Neural progenitor cell (in vitro differentiated cells): ENCODE measurements at regions not wholly inside any gene's neighbourhood (a gene's known extent, or its start where the extent isn't known, plus 50 kb on each side); places are given as distances from the start of the nearest gene placed in this dataset.

Experiments
- DNase-seq: peaks from one replicate; pipeline ENCODE4 v3.0.0-alpha.2; 2016; ENCODE audit warnings: low spot score
- H2AFZ ChIP-seq: fragments of 200-600 bp; sonication (generic); replicated peaks from 2 replicates; pipeline ENCODE4 v1.6.1; 2016; ENCODE audit warnings: antibody characterized with exemption
- H3F3A ChIP-seq: fragments of 200-600 bp; sonication (generic); 2 replicates; pipeline ENCODE4 v1.6.1; 2016; ENCODE audit warnings: antibody characterized with exemption, low read depth
- H3K27ac ChIP-seq: fragments of 200-600 bp; sonication (generic); 2 replicates; pipeline ENCODE4 v1.5.1; 2016; ENCODE audit warnings: mild to moderate bottlenecking
- H3K27me3 ChIP-seq: fragments of 200-600 bp; sonication (generic); 2 replicates; pipeline ENCODE4 v1.6.1; 2016; ENCODE audit warnings: mild to moderate bottlenecking, moderate library complexity
- H3K36me3 ChIP-seq: fragments of 200-600 bp; sonication (generic); 2 replicates; pipeline ENCODE4 v1.5.1; 2016
- H3K4me1 ChIP-seq: fragments of 200-600 bp; sonication (generic); 2 replicates; pipeline ENCODE4 v1.6.1; 2016; ENCODE audit warnings: mixed run types
- H3K4me2 ChIP-seq: fragments of 200-600 bp; sonication (generic); 2 replicates; pipeline ENCODE4 v1.6.1; 2016
- H3K4me3 ChIP-seq: fragments of 200-600 bp; sonication (generic); 2 replicates; pipeline ENCODE4 v1.5.1; 2016
- H3K79me2 ChIP-seq: fragments of 200-600 bp; sonication (generic); 2 replicates; pipeline ENCODE4 v1.6.1; 2016; ENCODE audit warnings: low read depth
- H3K9ac ChIP-seq: fragments of 200-600 bp; sonication (generic); 2 replicates; pipeline ENCODE4 v1.6.1; 2016
- H3K9me3 ChIP-seq: fragments of 200-600 bp; sonication (generic); 2 replicates; pipeline ENCODE4 v1.5.1; 2016; ENCODE audit warnings: low read depth
- H4K20me1 ChIP-seq: fragments of 200-600 bp; sonication (generic); 2 replicates; pipeline ENCODE4 v1.6.1; 2016; ENCODE audit warnings: low read depth
- H3K27ac Mint-ChIP-seq: 3 replicates; pipeline ENCODE4 v1.8.0; 2021; ENCODE audit warnings: mixed read lengths
- H3K27me3 Mint-ChIP-seq: 2 replicates; pipeline ENCODE4 v1.8.0; 2022; ENCODE audit warnings: low read depth, mild to moderate bottlenecking, inconsistent platforms, moderate library complexity, mixed read lengths; ENCODE audit not compliant: insufficient read depth
- H3K36me3 Mint-ChIP-seq: 3 replicates; pipeline ENCODE4 v1.8.0; 2021; ENCODE audit warnings: mixed read lengths
- H3K4me1 Mint-ChIP-seq: 3 replicates; pipeline ENCODE4 v1.8.0; 2021; ENCODE audit warnings: mixed read lengths
- H3K4me3 Mint-ChIP-seq: 3 replicates; pipeline ENCODE4 v1.8.0; 2021; ENCODE audit warnings: mild to moderate bottlenecking, moderate library complexity, mixed read lengths
- H3K9me3 Mint-ChIP-seq: 3 replicates; pipeline ENCODE4 v1.8.0; 2020; ENCODE audit warnings: mixed read lengths
- CTCF ChIP-seq: fragments of 200-600 bp; sonication (generic); IDR thresholded peaks from 2 replicates; pipeline ENCODE4 v1.5.1; 2017; ENCODE audit warnings: antibody characterized with exemption, mild to moderate bottlenecking
- EZH2 ChIP-seq: fragments of 200-600 bp; sonication (generic); IDR thresholded peaks from 2 replicates; pipeline ENCODE4 v1.6.1; 2017; ENCODE audit warnings: antibody characterized with exemption, mild to moderate bottlenecking, moderate library complexity
- EZH2phosphoT487 ChIP-seq: fragments of 200-600 bp; sonication (generic); IDR thresholded peaks from 2 replicates; pipeline ENCODE4 v1.6.1; 2017; ENCODE audit warnings: antibody characterized with exemption

- Mint-ChIP-seq H3K27ac (no peak overlapping the region), H3K27me3 (peaks cover 5% of the 10 kb centered on the region), H3K36me3 (no peaks in the 10 kb centered on the region), H3K4me1 (no peaks in the 10 kb centered on the region), H3K9me3 (peaks cover 9% of the 10 kb centered on the region), H3K4me3 (no peak overlapping the region)
- Histone ChIP-seq H3F3A (no peaks in the 10 kb centered on the region), H3K4me1 (no peaks in the 10 kb centered on the region), H2AFZ (no peak overlapping the region), H3K27me3 (no peaks in the 10 kb centered on the region), H3K9ac (no peak overlapping the region), H3K4me2 (no peak overlapping the region), H3K27ac (no peak overlapping the region), H3K79me2 (no peaks in the 10 kb centered on the region), H3K9me3 (no peaks in the 10 kb centered on the region), H4K20me1 (no peaks in the 10 kb centered on the region), H3K36me3 (no peaks in the 10 kb centered on the region), H3K4me3 (no peak overlapping the region)
- DNase-seq, result no peak
- TF ChIP-seq EZH2phosphoT487 (no peak), CTCF (no peak), EZH2 (no peak)
Observed at GRCh38 chr1:221429264-221429663, 312.6 kb downstream of the DUSP10 start.

- Mint-ChIP-seq H3K36me3 (no peaks in the 10 kb centered on the region), H3K4me3 (no peak overlapping the region), H3K4me1 (no peaks in the 10 kb centered on the region), H3K27ac (no peak overlapping the region), H3K9me3 (peaks cover 7% of the 10 kb centered on the region), H3K27me3 (peaks cover 5% of the 10 kb centered on the region)
- Histone ChIP-seq H4K20me1 (no peaks in the 10 kb centered on the region), H3K36me3 (no peaks in the 10 kb centered on the region), H3K4me3 (no peak overlapping the region), H3K27ac (no peak overlapping the region), H3K4me1 (no peaks in the 10 kb centered on the region), H2AFZ (no peak overlapping the region), H3K9ac (no peak overlapping the region), H3K9me3 (no peaks in the 10 kb centered on the region), H3K79me2 (no peaks in the 10 kb centered on the region), H3K4me2 (no peak overlapping the region), H3F3A (no peaks in the 10 kb centered on the region), H3K27me3 (no peaks in the 10 kb centered on the region)
- TF ChIP-seq CTCF (no peak), EZH2phosphoT487 (no peak), EZH2 (no peak)
- DNase-seq, result no peak
Observed at GRCh38 chr1:221430152-221430960, 311.5 kb downstream of the DUSP10 start.

DNA sequence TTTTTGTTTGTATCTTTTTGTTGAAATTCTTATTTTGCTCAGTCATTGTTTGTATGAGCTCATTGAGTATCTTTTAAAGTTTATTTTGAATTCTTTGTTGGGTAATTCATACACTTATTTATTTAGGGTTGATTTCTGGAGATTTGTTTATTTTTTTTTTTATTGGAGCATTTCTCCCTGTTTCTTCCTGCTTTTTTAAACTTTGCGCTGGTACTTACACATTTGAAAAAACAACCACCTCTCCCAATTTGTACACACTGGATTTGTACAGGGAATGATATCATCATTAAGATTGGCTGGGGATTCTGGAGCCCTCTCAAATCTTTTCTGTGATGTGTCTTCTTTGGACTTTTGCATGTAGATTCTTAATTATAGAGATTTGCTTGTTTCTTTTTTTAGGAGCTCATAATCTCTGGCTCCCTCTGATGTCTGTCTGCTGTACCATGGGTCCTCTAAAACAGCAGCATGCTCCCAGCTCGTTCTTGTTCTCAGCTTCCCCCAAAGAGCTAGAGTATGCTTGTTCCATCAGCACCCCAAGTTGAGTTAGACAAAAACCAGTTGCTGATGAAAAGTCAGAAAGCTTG, 310.7 kb downstream of the DUSP10 start:
- no peaks in the 10 kb centered on the region for H3K27me3 ChIP-seq
- H3K4me1 ChIP-seq, result no peaks in the 10 kb centered on the region
- TF ChIP-seq EZH2phosphoT487, result no peak
- peak; percentile 15 for TF ChIP-seq CTCF
- no peaks in the 10 kb centered on the region for H4K20me1 ChIP-seq
- H3K79me2 ChIP-seq, result no peaks in the 10 kb centered on the region
- no peak overlapping the region for H3K9ac ChIP-seq
- H3K9me3 ChIP-seq, result no peaks in the 10 kb centered on the region
- H3K27ac Mint-ChIP-seq, result no peak overlapping the region
- no peaks in the 10 kb centered on the region for H3K4me1 Mint-ChIP-seq
- DNase-seq, result no peak
- H3K36me3 Mint-ChIP-seq, result no peaks in the 10 kb centered on the region
- no peak overlapping the region for H3K4me3 Mint-ChIP-seq
- H3K27me3 Mint-ChIP-seq, result peaks cover 5% of the 10 kb centered on the region
- no peak overlapping the region for H3K4me2 ChIP-seq
- no peak overlapping the region for H3K4me3 ChIP-seq
- no peak overlapping the region for H2AFZ ChIP-seq
- H3K36me3 ChIP-seq, result no peaks in the 10 kb centered on the region
- peaks cover 5% of the 10 kb centered on the region for H3K9me3 Mint-ChIP-seq
- no peaks in the 10 kb centered on the region for H3F3A ChIP-seq
- H3K27ac ChIP-seq, result no peak overlapping the region
